Body of pancreas (tissue), 4 donors: ENCODE measurements at regions not wholly inside any gene's neighbourhood (a gene's known extent, or its start where the extent isn't known, plus 50 kb on each side); places are given as distances from the start of the nearest gene placed in this dataset.

Experiments
- CTCF ChIP-seq, 7 experiments: fragments of 450-650 bp in 4 of 7; fragments of 200-600 bp in 3 of 7; sonication (generic) in 3 of 7; IDR thresholded peaks; one replicate each; pipeline ENCODE4 v1.5.1; 2016 to 2019; ENCODE audit warnings: antibody characterized with exemption in 7 of 7
- POLR2A ChIP-seq, 3 donors: fragments of 450-650 bp; IDR thresholded peaks; one replicate each; pipeline ENCODE4 v1.6.1; 2016; ENCODE audit warnings: antibody characterized with exemption in 3 of 3, mild to moderate bottlenecking in 2 of 3

GRCh38 chr11:126129727-126130671, 67.3 kb upstream of the CDON start:
- TF ChIP-seq CTCF (IDR thresholded peaks at IDR 0.05) (no peak), POLR2A (IDR thresholded peaks at IDR 0.05) (no peak)
